Activated T-helper 1 cell treated with anti-CD3 and anti-CD28 coated beads, Interleukin-12 subunit alpha, Interleukin-12 subunit beta, Interleukin-2, Interleukin-4 antibody, amounts not matched to agents 30 ng/mL and 10 ng/mL and 1 ng/mL, durations not matched to agents 14 hours and 24 hours and 36 hours (primary cell): ENCODE measurements at regions not wholly inside any gene's neighbourhood (a gene's known extent, or its start where the extent isn't known, plus 50 kb on each side); places are given as distances from the start of the nearest gene placed in this dataset.
A peak's percentile ranks its signal among the peaks of the same experiment; 100 is the strongest.

Source experiments
- DNase-seq: peaks from one replicate; pipeline ENCODE4 v3.0.0; 2021; ENCODE audit warnings: low spot score
- H3K27ac Mint-ChIP-seq: one replicate; pipeline ENCODE4 v1.8.0; 2021; ENCODE audit warnings: mild to moderate bottlenecking, mixed read lengths
- H3K27me3 Mint-ChIP-seq: one replicate; pipeline ENCODE4 v1.8.0; 2022; ENCODE audit warnings: mild to moderate bottlenecking, moderate library complexity, mixed read lengths; ENCODE audit not compliant: insufficient read depth
- H3K36me3 Mint-ChIP-seq: one replicate; pipeline ENCODE4 v1.8.0; 2021; ENCODE audit warnings: low read depth, mixed read lengths
- H3K4me1 Mint-ChIP-seq: one replicate; pipeline ENCODE4 v1.8.0; 2021; ENCODE audit warnings: low read depth, mixed read lengths
- H3K4me3 Mint-ChIP-seq: one replicate; pipeline ENCODE4 v1.8.0; 2021; ENCODE audit warnings: mild to moderate bottlenecking, moderate library complexity, mixed read lengths
- H3K9me3 Mint-ChIP-seq: one replicate; pipeline ENCODE4 v1.8.0; 2021; ENCODE audit warnings: mixed read lengths
- intact Hi-C: fragments of 100-400 bp; cut with micrococcal nuclease; formaldehyde crosslinking; loops from one replicate; pipeline ENCODE4 v1.15.1; 2024

DNA sequence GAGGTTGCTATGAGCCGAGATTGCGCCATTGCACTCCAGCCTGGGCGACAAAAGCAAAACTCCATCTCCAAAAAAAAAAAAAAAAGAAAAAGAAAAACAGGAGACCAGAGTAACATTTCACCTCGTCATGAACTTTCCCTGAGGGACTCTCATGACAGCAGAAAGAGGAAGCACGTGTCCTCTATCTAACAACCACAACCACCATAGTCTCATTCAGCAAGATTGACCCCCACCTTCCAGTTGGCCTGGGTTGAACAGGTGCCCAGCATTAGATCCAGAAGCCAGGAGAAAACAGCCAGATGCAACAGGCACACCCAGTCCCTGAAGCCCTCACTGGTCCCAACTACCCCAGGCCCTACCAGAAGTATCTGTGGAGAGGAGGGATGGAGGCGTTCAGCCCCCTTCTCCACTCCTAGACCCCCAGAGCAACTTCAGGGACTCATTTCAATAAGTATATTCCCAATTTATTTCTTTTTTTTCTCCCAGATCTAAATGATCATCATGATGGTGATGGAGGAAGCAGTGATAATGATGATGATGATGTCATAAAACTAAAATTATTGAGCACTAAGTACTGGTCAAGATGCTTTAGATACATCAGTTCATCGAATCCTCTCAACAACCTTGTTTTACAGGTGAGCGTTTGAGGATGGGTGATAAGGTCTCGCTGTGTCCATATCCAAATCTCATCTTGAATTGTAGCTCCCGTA is 235.0 kb downstream of the EFCAB11 start:
- Mint-ChIP-seq H3K36me3 (peaks cover 6% of the 10 kb centered on the region), H3K4me1 (peaks cover 51% of the 10 kb centered on the region), H3K4me3 (no peak overlapping the region)

GRCh38 chr14:89708982-89709625 is 245.4 kb downstream of the EFCAB11 start:
- intact Hi-C loops, result no loop called here
- Mint-ChIP-seq H3K9me3 (peaks cover 29% of the 10 kb centered on the region), H3K27ac (no peak overlapping the region), H3K4me1 (peaks cover 14% of the 10 kb centered on the region), H3K36me3 (peaks cover 8% of the 10 kb centered on the region), H3K4me3 (no peak overlapping the region), H3K27me3 (no peaks in the 10 kb centered on the region)
- DNase-seq, result no peak

More for the DNA sequence above, 235.0 kb downstream of the EFCAB11 start:
- no peak for DNase-seq
- Mint-ChIP-seq H3K27me3 (no peaks in the 10 kb centered on the region), H3K9me3 (no peaks in the 10 kb centered on the region), H3K27ac (peak overlapping the region; percentile 9)
- intact Hi-C loops, result loop anchor here (2.0 to 5.0 kb wide), 5 partner anchors 13 to 291 kb away; no protein-coding TSS in a partner anchor

GRCh38 chr14:89707086-89707485 is 247.4 kb downstream of the EFCAB11 start:
- DNase-seq, result no peak
- no peaks in the 10 kb centered on the region for H3K27me3 Mint-ChIP-seq
- intact Hi-C loops, result loop anchor here (2.0 kb wide), 1 partner anchor 14 kb away; no protein-coding TSS in a partner anchor

GRCh38 chr14:89702876-89703200 is 251.7 kb downstream of the EFCAB11 start:
- H3K4me3 Mint-ChIP-seq, result peak overlapping the region; percentile 7
- peaks cover 49% of the 10 kb centered on the region for H3K4me1 Mint-ChIP-seq
- intact Hi-C loops, result loop anchor here (1.0 to 5.0 kb wide), 4 partner anchors 22 to 679 kb away; no protein-coding TSS in a partner anchor
- H3K36me3 Mint-ChIP-seq, result peaks cover 4% of the 10 kb centered on the region
- H3K9me3 Mint-ChIP-seq, result peaks cover 36% of the 10 kb centered on the region
- peaks cover 2% of the 10 kb centered on the region for H3K27me3 Mint-ChIP-seq
- DNase-seq, result no peak
- H3K27ac Mint-ChIP-seq, result no peak overlapping the region

More at GRCh38 chr14:89707086-89707485, 247.4 kb downstream of the EFCAB11 start:
- H3K4me3 Mint-ChIP-seq, result no peak overlapping the region
- peaks cover 36% of the 10 kb centered on the region for H3K9me3 Mint-ChIP-seq
- H3K4me1 Mint-ChIP-seq, result peaks cover 31% of the 10 kb centered on the region
- peak overlapping the region; percentile 65 for H3K27ac Mint-ChIP-seq
- H3K36me3 Mint-ChIP-seq, result peaks cover 12% of the 10 kb centered on the region

GRCh38 chr14:89702073-89702875 is 252.3 kb downstream of the EFCAB11 start:
- Mint-ChIP-seq H3K27ac (peak overlapping the region; percentile 84), H3K4me3 (peak overlapping the region; percentile 67), H3K36me3 (peaks cover 8% of the 10 kb centered on the region), H3K27me3 (peaks cover 4% of the 10 kb centered on the region), H3K9me3 (peaks cover 42% of the 10 kb centered on the region), H3K4me1 (peaks cover 52% of the 10 kb centered on the region)
- DNase-seq, result no peak
- intact Hi-C loops, result loop anchor here (1.0 to 5.0 kb wide), 4 partner anchors 21 to 680 kb away; no protein-coding TSS in a partner anchor

DNA sequence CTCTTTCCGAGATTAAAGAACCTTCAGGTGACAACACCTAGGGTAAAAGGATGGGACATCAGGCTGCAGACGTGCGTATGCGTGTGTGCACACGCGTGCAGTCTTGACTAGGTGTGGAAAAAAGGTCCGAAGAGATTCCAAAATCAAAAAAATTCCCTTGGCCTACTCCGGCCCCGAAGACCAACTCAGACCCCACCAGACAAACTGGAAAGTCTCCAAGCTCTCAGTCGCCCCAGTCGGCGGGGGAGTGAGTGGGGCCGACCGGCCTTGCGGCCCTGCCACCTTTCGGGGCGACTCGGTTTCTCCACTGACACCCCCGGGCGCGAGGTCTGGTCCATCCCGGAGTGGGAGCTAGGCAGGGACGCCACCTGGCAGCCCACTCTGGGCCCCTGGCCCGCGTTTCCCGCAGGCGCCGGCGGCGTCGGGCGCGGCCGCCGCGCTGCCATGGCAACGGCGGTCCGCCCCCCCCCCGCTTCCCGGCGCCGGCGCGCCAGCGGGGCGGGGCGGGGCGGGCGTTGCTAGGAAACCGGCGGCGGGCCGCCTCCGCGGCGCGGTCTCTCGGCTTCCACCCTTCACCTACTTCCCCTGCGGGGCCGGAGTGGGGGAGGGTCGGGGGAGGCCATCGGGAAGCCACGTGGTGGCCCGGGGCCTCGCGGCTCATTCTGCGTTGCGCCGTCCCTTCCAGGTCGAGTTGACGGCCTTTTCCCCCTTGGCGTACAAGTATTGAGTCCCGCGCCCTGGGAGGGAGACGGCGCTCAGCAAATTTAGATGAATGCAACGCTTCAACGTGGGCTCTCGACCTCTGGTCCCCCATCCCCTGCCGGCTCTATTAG is 253.1 kb downstream of the EFCAB11 start:
- Mint-ChIP-seq H3K9me3 (peaks cover 48% of the 10 kb centered on the region), H3K27ac (peak overlapping the region; percentile 84), H3K27me3 (peaks cover 4% of the 10 kb centered on the region)

GRCh38 chr14:89700801-89701200 is 253.7 kb downstream of the EFCAB11 start:
- H3K27me3 Mint-ChIP-seq, result peaks cover 4% of the 10 kb centered on the region
- peak overlapping the region; percentile 70 for H3K4me3 Mint-ChIP-seq
- peaks cover 48% of the 10 kb centered on the region for H3K9me3 Mint-ChIP-seq
- peak overlapping the region; percentile 74 for H3K27ac Mint-ChIP-seq
- peaks cover 48% of the 10 kb centered on the region for H3K4me1 Mint-ChIP-seq
- intact Hi-C loops, result loop anchor here (1.0 to 5.0 kb wide), 7 partner anchors 50 to 682 kb away; partner anchors contain the start of gene FOXN3
- no peak for DNase-seq
- H3K36me3 Mint-ChIP-seq, result peaks cover 8% of the 10 kb centered on the region

More for the DNA sequence above, 253.1 kb downstream of the EFCAB11 start:
- DNase-seq, result peak; percentile 78
- Mint-ChIP-seq H3K4me3 (peak overlapping the region; percentile 70), H3K36me3 (peaks cover 8% of the 10 kb centered on the region), H3K4me1 (peaks cover 51% of the 10 kb centered on the region)
- intact Hi-C loops, result loop anchor here (1.0 to 5.0 kb wide), 9 partner anchors 20 to 681 kb away; partner anchors contain the start of gene FOXN3

DNA sequence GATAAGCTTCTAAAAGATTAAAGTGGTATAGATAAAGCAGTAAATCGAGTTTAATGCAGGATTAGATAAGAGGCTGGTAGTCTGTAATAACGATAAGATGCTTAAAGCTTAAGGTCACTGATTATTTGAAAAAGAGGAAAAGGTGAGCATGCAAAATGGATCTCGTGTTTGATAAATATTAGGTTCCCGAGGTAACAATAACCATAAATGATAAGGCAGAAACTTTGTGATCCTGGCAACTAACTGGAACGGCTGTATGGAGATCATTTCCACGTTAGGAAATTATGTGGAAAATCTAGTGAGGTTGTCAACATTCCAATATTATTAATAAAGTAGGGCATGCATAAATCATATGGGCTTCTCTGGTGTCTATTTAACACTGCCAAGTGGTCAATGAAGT is 255.5 kb downstream of the EFCAB11 start:
- Mint-ChIP-seq H3K27ac (no peak overlapping the region), H3K9me3 (peaks cover 40% of the 10 kb centered on the region), H3K4me3 (no peak overlapping the region), H3K36me3 (peaks cover 8% of the 10 kb centered on the region), H3K27me3 (peaks cover 4% of the 10 kb centered on the region), H3K4me1 (peaks cover 48% of the 10 kb centered on the region)
- DNase-seq, result no peak
- intact Hi-C loops, result no loop called here

GRCh38 chr14:89697281-89698060 is 257.1 kb downstream of the EFCAB11 start:
- H3K4me3 Mint-ChIP-seq, result no peak overlapping the region
- DNase-seq, result no peak
- peaks cover 3% of the 10 kb centered on the region for H3K36me3 Mint-ChIP-seq
- peaks cover 4% of the 10 kb centered on the region for H3K27me3 Mint-ChIP-seq
- H3K4me1 Mint-ChIP-seq, result peaks cover 35% of the 10 kb centered on the region
- peaks cover 26% of the 10 kb centered on the region for H3K9me3 Mint-ChIP-seq
- intact Hi-C loops, result loop anchor here (1.0 kb wide), 1 partner anchor 16 kb away; no protein-coding TSS in a partner anchor
- peak overlapping the region; percentile 5 for H3K27ac Mint-ChIP-seq

DNA sequence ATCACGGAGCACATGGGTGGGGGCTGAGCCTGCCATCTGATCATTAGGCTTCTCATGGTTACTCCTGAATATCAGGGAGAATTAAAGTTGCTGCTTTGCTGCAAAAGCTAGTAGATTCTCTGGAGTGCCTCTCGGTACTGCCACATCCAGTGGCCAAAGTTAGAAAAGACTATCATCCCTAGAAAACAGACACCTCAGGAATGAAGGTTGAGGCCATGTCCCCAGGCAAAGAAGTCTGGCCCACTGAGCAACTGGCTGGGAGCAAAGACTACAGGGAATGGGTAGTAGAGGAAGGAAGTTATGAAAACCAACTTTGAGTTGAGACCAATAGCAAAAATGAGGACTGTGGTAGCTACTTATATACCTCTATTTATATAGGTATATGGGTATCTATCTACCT is 258.7 kb downstream of the EFCAB11 start:
- intact Hi-C loops, result no loop called here
- Mint-ChIP-seq H3K9me3 (peaks cover 22% of the 10 kb centered on the region), H3K36me3 (peaks cover 3% of the 10 kb centered on the region), H3K27ac (no peak overlapping the region), H3K27me3 (peaks cover 4% of the 10 kb centered on the region), H3K4me1 (peaks cover 23% of the 10 kb centered on the region), H3K4me3 (no peak overlapping the region)
- no peak for DNase-seq

DNA sequence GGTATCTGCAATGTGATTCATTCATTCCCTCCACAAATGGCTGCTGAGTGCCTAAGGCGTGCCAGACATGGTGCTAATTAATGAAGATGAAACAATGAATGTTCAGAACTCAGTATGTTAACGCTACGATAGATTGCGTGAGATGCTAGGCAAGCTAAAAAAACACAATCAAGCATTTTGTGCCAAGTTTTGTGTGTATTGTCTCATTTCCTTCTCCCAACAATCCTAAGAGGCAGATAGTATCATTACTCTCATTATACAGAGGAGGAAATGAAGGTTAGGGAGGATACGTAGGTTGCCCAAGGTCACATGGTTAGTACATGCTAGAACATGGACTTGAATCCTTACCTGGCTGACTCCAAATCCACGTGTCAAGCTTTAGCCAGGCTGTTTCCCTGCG is 264.4 kb downstream of the EFCAB11 start:
- Mint-ChIP-seq H3K4me3 (no peak overlapping the region), H3K36me3 (peaks cover 3% of the 10 kb centered on the region), H3K27me3 (no peaks in the 10 kb centered on the region), H3K4me1 (peaks cover 9% of the 10 kb centered on the region), H3K27ac (no peak overlapping the region), H3K9me3 (peaks cover 25% of the 10 kb centered on the region)
- no peak for DNase-seq
- intact Hi-C loops, result no loop called here
